SIG-M5 treated with dmso at 0.1 percent for 504 hours (cell line): ENCODE measurements at regions not wholly inside any gene's neighbourhood (a gene's known extent, or its start where the extent isn't known, plus 50 kb on each side); places are given as distances from the start of the nearest gene placed in this dataset.
"Not testable (repeated sequence)": the region's sequence is repeated elsewhere in the genome, so short reads cannot be mapped to it uniquely, and the experiment has no call there.

ENCODE experiments used
- DNase-seq: peaks from one replicate; lab custom pipeline; 2025; ENCODE audit not compliant: unreplicated experiment; lab: John Stamatoyannopoulos, UW

DNA sequence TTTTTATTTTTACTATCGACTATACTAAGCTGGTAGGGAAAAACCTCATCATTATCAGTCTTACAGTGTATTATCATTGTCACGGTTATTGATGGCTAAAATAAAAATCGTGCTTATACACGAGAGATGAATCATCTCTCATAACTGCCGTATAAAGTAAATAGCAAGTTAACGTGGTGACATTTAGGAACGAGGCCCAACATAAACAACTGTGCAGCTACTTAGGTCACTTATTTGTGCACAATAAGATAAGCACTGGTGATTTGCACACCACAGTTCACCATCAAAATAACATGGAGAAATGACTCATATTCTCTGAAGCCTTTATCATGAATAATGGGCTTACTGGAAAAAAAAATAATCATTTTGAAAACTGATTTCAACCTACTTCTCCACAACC lies 482.0 kb upstream of the TENM3 start:
- DNase-seq: no peak

GRCh38 chr4:181766061-181766548 lies 477.1 kb upstream of the TENM3 start:
- DNase-seq: no peak

DNA sequence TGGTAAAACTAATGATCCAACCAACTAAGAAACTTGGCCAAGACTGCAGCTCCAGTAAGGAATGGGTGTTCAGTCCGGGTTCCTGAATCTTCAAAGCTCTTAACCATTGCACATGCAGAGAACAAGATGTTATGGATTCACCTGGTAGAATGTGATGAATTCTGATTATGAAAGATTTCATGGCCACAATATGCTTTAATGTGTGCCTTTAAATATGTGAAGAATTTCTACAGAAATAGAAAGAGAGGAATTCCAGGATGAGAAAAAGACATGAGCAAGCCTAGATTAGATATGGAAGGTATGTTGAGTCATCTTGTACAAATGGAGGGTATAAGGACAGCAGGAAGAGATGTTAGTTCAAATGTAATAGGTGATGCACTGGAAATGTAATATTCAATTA lies 472.2 kb upstream of the TENM3 start:
- DNase-seq: no peak

DNA sequence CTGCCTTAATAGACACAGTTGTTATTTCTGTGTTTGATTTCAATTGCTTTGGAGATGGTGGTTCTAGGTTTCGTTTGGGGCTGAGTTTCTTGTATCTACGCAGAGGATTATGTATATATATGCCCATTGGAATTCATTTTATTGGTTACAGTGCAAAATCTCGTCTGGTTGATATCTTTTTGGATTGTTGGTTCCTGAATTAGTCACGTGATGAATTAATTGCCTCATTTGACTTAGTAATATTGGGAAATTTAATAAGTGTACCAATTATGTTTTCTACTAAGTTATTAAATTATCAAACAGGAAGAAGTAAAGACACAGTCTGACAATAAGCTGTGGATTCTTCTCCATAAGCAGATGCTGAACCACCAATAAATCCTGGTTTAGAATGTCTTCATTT lies 467.9 kb upstream of the TENM3 start:
- DNase-seq: no peak

DNA sequence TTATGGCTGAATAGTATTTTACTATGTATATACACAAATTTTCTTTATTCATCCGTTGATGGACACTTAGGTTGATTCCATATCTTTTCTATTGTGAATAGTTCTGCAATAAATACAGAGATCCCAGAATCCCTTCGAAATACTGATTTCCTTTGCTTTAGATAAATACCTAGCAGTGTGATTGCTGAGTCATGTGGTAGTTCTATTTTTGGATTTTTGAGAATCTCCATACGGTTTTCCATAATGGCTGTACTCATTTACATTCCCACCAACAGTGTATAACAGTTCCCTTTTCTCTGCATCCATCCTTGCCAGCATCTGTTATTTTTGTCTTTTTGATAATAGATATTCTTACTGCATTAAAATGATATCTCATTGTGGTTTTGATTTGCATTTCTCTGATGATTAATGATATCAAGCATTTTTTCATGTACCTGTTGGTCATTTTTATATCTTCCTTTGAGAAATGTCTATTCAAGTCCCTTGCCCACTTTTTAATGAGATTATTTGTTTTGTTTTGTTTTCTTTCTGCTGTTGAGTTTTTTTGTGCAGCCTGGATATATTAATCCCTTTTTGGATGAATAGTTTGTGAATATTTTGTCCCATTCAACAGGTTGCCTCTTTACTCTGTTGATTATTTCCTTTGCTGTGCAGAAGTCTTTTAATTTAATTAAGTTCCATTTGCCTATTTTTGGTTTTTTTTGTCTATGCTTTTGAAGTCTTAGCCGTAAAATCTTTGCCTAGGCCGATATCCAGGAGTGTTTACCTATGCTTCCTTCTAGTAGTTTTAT lies 466.7 kb upstream of the TENM3 start:
- no peak for DNase-seq

- no peak for DNase-seq
Observed at GRCh38 chr4:181777518-181777917, 465.7 kb upstream of the TENM3 start.

DNA sequence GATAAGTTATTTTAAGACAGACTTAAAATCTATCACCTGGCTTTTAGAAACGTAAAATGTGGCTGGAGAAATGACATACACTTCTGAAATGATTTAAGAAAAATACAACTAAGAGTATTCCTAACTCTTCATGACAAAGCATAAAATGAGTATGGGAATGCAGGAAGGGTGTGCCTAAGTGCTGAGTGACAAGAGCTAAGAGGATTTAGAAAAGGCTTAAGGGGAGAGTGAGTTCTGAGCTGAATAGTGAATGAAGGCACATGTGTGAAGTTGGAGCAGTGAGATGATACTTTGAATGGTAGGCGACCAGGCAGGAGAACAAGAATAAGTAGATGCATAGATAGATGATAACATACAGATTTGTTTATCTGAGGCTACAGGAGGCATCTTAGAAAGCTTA lies 458.3 kb upstream of the TENM3 start:
- DNase-seq: no peak

DNA sequence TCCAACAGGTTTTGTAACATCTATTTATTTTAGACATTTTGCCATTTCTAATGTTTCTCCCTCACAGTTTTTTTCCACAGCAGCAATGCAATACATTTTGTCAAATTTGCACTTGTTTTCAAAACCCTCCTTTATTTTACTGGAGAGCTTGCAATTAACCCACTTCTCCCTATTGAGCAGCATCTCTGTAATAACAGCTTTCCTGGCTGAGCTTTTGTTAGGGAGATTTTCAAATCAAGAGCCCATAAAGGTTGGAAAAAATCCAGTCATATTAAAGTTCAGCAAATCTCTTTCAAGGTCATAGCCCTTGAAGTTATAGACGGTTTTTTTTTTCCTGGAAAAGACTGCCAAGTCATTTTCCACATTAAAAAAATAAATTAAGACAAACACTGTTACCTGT lies 450.6 kb upstream of the TENM3 start:
- no peak for DNase-seq

- DNase-seq: no peak
Observed at GRCh38 chr4:181793096-181793495, 450.1 kb upstream of the TENM3 start.

- DNase-seq: no peak
Observed at GRCh38 chr4:181796502-181796901, 446.7 kb upstream of the TENM3 start.

- DNase-seq: no peak
Observed at GRCh38 chr4:181798536-181798935, 444.7 kb upstream of the TENM3 start.

- DNase-seq: no peak
Observed at GRCh38 chr4:181799561-181800069, 443.6 kb upstream of the TENM3 start.

DNA sequence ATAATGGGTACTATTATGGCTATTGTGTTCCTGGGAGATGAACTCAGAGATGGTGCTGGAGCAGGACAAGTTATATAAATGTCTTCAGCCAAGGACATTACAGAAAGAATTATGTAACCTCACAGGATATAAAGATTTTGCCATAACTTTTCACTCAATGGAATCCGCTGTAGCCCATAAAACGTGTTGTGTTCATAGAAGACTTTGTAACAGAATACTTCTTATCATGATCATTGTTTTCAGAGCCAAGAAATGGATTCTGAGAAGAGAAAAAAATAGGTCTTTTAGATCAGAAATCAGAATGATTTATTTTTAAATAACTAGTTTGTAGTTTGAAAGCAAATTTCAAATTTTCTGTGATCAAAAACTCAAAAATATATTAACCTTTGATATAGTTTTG lies 441.0 kb upstream of the TENM3 start:
- no peak for DNase-seq

DNA sequence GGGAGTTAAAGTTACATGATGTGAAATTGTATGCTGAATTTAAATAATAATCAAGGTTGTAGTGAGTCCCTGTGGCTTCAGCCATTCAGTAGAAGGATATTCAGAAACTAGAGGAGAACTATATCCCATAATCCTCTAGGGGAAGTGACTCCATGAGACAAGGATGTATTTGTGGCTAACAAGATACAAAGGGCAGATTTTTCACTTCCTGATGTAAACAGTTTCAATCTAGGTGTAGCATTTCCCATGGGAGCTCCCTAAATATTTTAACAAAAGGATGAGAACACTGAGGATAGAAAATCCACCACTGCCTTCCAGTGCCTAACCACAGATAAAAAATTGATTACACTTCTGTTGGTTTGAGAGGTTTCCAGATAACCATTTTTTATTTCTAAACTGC lies 435.4 kb upstream of the TENM3 start:
- DNase-seq: no peak

- no peak for DNase-seq
Observed at GRCh38 chr4:181810711-181811110, 432.5 kb upstream of the TENM3 start.

GRCh38 chr4:181811550-181811949 lies 431.7 kb upstream of the TENM3 start:
- not testable (repeated sequence) for DNase-seq

GRCh38 chr4:181819946-181820345 lies 423.3 kb upstream of the TENM3 start:
- DNase-seq: no peak

GRCh38 chr4:181820553-181820952 lies 422.6 kb upstream of the TENM3 start:
- no peak for DNase-seq

- no peak for DNase-seq
Observed at GRCh38 chr4:181821039-181822004, 421.9 kb upstream of the TENM3 start.

DNA sequence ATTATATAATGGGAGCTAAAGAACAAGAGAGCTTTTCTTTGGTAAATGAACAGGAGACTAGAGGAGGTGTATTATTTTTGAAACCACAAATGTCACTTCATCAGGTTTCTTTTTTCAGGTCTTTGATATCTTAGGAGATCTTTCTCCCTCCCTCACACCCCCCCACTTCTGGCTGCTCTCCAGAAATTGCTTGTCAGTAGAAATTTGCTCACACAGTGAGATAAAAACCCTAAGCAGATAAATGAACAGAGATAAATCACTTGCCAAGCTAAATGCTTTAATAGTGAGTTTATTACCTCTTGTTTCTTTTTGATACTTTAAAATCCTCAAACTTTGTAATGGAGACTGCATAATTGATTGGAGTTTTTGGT lies 421.2 kb upstream of the TENM3 start:
- no peak for DNase-seq

GRCh38 chr4:181823183-181823582 lies 420.0 kb upstream of the TENM3 start:
- DNase-seq: no peak

DNA sequence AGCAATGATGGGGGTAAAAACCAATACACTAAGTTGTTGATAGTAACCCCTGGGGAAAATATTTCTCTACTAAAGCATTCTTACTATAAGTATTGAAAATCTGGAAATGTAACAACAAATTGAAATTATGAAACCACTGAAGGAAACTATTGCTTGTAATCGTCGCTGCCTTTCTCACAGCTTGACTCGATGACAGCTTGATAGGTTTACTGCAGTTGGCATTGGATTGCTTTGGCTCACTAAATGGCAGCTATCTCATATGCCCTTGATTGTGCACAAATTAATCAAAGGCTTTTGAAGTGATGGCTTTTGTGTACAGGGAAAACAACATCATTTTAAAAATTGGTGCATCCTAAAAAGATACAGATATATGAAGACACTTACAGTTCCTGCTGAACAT lies 419.6 kb upstream of the TENM3 start:
- DNase-seq: no peak
